ENCODE measurements at regions not wholly inside any gene's neighbourhood (a gene's known extent, or its start where the extent isn't known, plus 50 kb on each side); places are given as distances from the start of the nearest gene placed in this dataset.

DNA sequence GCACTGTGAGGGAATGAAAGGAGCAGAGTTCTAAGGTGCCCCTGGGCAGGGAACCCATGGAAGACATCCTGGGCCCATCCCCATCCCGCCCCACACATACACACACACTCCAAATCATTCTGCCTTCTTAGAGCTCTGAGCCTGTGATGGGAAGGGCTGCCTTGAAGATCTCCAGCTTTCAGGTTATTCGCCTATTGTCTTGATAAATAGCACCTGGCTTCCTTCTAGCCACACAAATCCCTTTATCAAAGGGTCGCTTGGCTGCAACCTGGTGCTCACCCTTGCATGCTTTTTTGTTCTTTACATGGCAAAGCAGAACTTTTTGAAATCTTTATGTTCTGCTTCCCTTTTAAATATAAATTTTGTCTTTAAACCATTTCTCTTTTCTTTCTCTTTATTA lies 112.2 kb upstream of the TMTC1 start:
- TF ChIP-seq POLR2AphosphoS5 (IDR thresholded peaks at IDR 0.05) = no peak
- TF ChIP-seq, protein P1, sequence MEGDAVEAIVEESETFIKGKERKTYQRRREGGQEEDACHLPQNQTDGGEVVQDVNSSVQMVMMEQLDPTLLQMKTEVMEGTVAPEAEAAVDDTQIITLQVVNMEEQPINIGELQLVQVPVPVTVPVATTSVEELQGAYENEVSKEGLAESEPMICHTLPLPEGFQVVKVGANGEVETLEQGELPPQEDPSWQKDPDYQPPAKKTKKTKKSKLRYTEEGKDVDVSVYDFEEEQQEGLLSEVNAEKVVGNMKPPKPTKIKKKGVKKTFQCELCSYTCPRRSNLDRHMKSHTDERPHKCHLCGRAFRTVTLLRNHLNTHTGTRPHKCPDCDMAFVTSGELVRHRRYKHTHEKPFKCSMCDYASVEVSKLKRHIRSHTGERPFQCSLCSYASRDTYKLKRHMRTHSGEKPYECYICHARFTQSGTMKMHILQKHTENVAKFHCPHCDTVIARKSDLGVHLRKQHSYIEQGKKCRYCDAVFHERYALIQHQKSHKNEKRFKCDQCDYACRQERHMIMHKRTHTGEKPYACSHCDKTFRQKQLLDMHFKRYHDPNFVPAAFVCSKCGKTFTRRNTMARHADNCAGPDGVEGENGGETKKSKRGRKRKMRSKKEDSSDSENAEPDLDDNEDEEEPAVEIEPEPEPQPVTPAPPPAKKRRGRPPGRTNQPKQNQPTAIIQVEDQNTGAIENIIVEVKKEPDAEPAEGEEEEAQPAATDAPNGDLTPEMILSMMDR (IDR thresholded peaks at IDR 0.05) = no peak

Measured in gastroesophageal sphincter (tissue), 3 donors.